HCT116 (cell line): ENCODE measurements at regions not wholly inside any gene's neighbourhood (a gene's known extent, or its start where the extent isn't known, plus 50 kb on each side); places are given as distances from the start of the nearest gene placed in this dataset.

Experiments used
- ATAC-seq: fragments of 200-7000 bp; cut with Tn5 transposase; 2 replicates; pipeline ENCODE4 v1.9.1; 2020; ENCODE audit warnings: mild to moderate bottlenecking, moderate library complexity
- BruUV-seq: library from RNA; stranded (reverse); fragments of 400-500 nt; replicated peaks from 2 replicates; lab custom pipeline; 2021; lab: Mats Ljungman, UMichigan
- CTCF ChIA-PET: fragments of 300-600 bp; sonication (Branson Sonifier 250); formaldehyde crosslinking; loops from one replicate; lab custom pipeline; 2021; ENCODE audit warnings: antibody characterized with exemption; lab: Charles Lee
- POLR2A ChIA-PET: fragments of 300-600, 350-600 bp; sonication (Branson Sonifier 250); formaldehyde crosslinking; loops from one replicate; lab custom pipeline; 2021; ENCODE audit warnings: antibody characterized with exemption; lab: Charles Lee
- RAD21 ChIA-PET, 2 experiments: fragments of 300-600 bp; sonication (Branson Sonifier 250); formaldehyde crosslinking; loops; one replicate each; lab custom pipeline; 2023; ENCODE audit warnings: low total read pairs in 2 of 2; ENCODE audit not compliant: uncharacterized antibody in 2 of 2, unreplicated experiment in 2 of 2, low non-redundant PET in 1 of 2; lab: Charles Lee
- DNase-seq: peaks from one replicate; pipeline ENCODE4 v3.0.0-alpha.2; 2010; ENCODE audit warnings: low read depth, low spot score
- H2AFZ ChIP-seq: fragments of 200-600 bp; shearing (Covaris generic), sonication (generic); 2 replicates; pipeline ENCODE4 v1.6.1; 2017; ENCODE audit warnings: low read depth, mixed run types, mixed read lengths, antibody characterized with exemption, low read length; ENCODE audit not compliant: poor library complexity, severe bottlenecking
- H3K27ac ChIP-seq: 2 replicates; pipeline ENCODE4 v1.5.1; 2012; ENCODE audit warnings: low read depth, low read length
- H3K27me3 ChIP-seq: fragments of 200-600 bp; sonication (generic); 2 replicates; pipeline ENCODE4 v1.6.1; 2016; ENCODE audit warnings: mixed run types, low read length, mixed read lengths; ENCODE audit not compliant: insufficient read depth
- H3K36me3 ChIP-seq, 2 experiments: fragments of 200-500 bp in 1 of 2; fragments of 200-600 bp in 1 of 2; sonication (Bioruptor generic) in 1 of 2; sonication (generic) in 1 of 2; 2 replicates each; pipeline versions ENCODE4 v1.5.1 to v1.6.1; 2014 to 2016; ENCODE audit warnings: low read length in 2 of 2, inconsistent platforms in 1 of 2, mixed read lengths in 1 of 2, mixed run types in 1 of 2; ENCODE audit not compliant: insufficient read depth in 2 of 2, control insufficient read depth in 1 of 2
- H3K4me1 ChIP-seq, 2 experiments: fragments of 200-600 bp in 1 of 2; sonication (generic) in 1 of 2; 2 replicates each; pipeline versions ENCODE4 v1.5.1 to v1.6.1; 2012 to 2017; ENCODE audit warnings: low read length in 2 of 2, inconsistent platforms in 1 of 2, mild to moderate bottlenecking in 1 of 2, mixed read lengths in 1 of 2, mixed run types in 1 of 2, moderate library complexity in 1 of 2; ENCODE audit not compliant: insufficient read depth in 2 of 2, control insufficient read depth in 1 of 2
- H3K4me2 ChIP-seq: fragments of 200-600 bp; sonication (generic); 2 replicates; pipeline ENCODE4 v1.6.1; 2017; ENCODE audit warnings: mixed run types, low read length, mixed read lengths
- H3K4me3 ChIP-seq, 2 experiments: fragments of 200-600 bp in 1 of 2; sonication (generic) in 1 of 2; replicated peaks in 1 of 2; 2 replicates each; pipeline ENCODE4 v1.5.1; 2011 to 2016; ENCODE audit warnings: low read length in 2 of 2, control low read depth in 1 of 2, low read depth in 1 of 2, mild to moderate bottlenecking in 1 of 2, mixed read lengths in 1 of 2, mixed run types in 1 of 2
- H3K79me2 ChIP-seq: fragments of 200-600 bp; sonication (generic); 2 replicates; pipeline ENCODE4 v1.6.1; 2017; ENCODE audit warnings: mild to moderate bottlenecking, mixed run types, low read length, moderate library complexity, mixed read lengths; ENCODE audit not compliant: insufficient read depth
- H3K9ac ChIP-seq: fragments of 200-600 bp; sonication (generic); 2 replicates; pipeline ENCODE4 v1.6.1; 2016; ENCODE audit warnings: low read length, mixed read lengths
- H3K9me2 ChIP-seq: fragments of 200-600 bp; sonication (generic), shearing (Covaris generic); 2 replicates; pipeline ENCODE4 v1.6.1; 2017; ENCODE audit warnings: mixed run types, mild to moderate bottlenecking, moderate library complexity; ENCODE audit not compliant: insufficient read depth
- H3K9me3 ChIP-seq, 2 experiments: fragments of 200-500 bp in 1 of 2; fragments of 200-600 bp in 1 of 2; sonication (Bioruptor generic) in 1 of 2; sonication (generic) in 1 of 2; 2 replicates each; pipeline ENCODE4 v1.6.1; 2014 to 2017; ENCODE audit warnings: low read length in 2 of 2, mixed read lengths in 2 of 2, inconsistent platforms in 1 of 2, low read depth in 1 of 2, mild to moderate bottlenecking in 1 of 2, mixed run types in 1 of 2, moderate library complexity in 1 of 2; ENCODE audit not compliant: control insufficient read depth in 1 of 2, insufficient read depth in 1 of 2
- H4K20me1 ChIP-seq: fragments of 200-600 bp; sonication (generic), shearing (Covaris generic); 2 replicates; pipeline ENCODE4 v1.6.1; 2017; ENCODE audit warnings: mixed run types, mild to moderate bottlenecking, moderate library complexity; ENCODE audit not compliant: insufficient read depth
- EZH2 ChIP-seq: fragments of 200-600 bp; sonication (generic); IDR thresholded peaks from 2 replicates; pipeline ENCODE4 v1.6.1; 2017; ENCODE audit warnings: antibody characterized with exemption, mixed run types
- FOSL1 ChIP-seq: IDR thresholded peaks from 2 replicates; pipeline ENCODE4 v1.6.1; 2012; ENCODE audit warnings: low read depth
- POLR2A ChIP-seq: IDR thresholded peaks from 2 replicates; pipeline ENCODE4 v1.7.0; 2011; ENCODE audit warnings: borderline replicate concordance; ENCODE audit not compliant: insufficient read depth, insufficient read length; ENCODE audit errors: extremely low read depth
- RAD21 ChIP-seq: IDR thresholded peaks from 2 replicates; pipeline ENCODE4 v1.6.1; 2012; ENCODE audit warnings: low read depth, mild to moderate bottlenecking
- SIN3A ChIP-seq: IDR thresholded peaks from 2 replicates; pipeline ENCODE4 v1.6.1; 2012; ENCODE audit warnings: low read depth
- SP1 ChIP-seq: IDR thresholded peaks from 2 replicates; pipeline ENCODE4 v1.6.1; 2012; ENCODE audit warnings: low read depth
- SRF ChIP-seq: IDR thresholded peaks from 2 replicates; pipeline ENCODE4 v1.6.1; 2012; ENCODE audit warnings: low read depth
- YY1 ChIP-seq: IDR thresholded peaks from 2 replicates; pipeline ENCODE4 v1.6.1; 2011; ENCODE audit warnings: low read length, low read depth, moderate library complexity, mild to moderate bottlenecking; ENCODE audit not compliant: insufficient replicate concordance; ENCODE audit errors: extremely low read depth
- intact Hi-C: fragments of 100-400 bp; cut with micrococcal nuclease; formaldehyde crosslinking; loops from 2 replicates; pipeline ENCODE4 v1.10.0; 2022
- TF ChIP-seq, protein P1 (sequence below): IDR thresholded peaks from 2 replicates; pipeline ENCODE4 v1.6.1; 2012
- TF ChIP-seq, protein P2 (sequence below): IDR thresholded peaks from 2 replicates; pipeline ENCODE4 v1.6.1; 2012; ENCODE audit warnings: low read depth

DNA sequence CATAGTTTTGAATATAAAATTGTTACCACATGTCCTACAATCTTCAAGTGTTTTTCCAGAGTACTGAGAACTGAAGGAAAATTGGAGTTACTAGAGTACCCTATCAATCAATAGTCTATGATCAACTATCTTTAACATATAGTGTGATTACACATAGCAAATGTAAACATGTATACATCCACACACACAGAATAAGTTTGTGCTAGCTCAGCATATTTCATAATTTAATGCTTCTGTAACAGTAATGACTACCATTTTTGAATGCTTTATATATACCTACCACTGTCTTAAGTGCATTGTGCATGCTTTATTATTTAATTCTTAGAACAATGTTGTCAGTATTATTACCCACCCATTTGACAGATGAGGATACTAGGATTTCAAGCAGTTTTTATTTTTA is 523.9 kb downstream of the HAO1 start:
- Histone ChIP-seq H3K4me1 (no peaks in the 10 kb centered on the region), H3K9ac (no peak overlapping the region), H3K9me3 (peaks cover 0 to 22% of the 10 kb centered on the region in 2 experiments; a peak in 3 of 4 replicates), H3K36me3 (no peaks in the 10 kb centered on the region), H3K4me2 (no peak overlapping the region), H3K27me3 (no peaks in the 10 kb centered on the region), H4K20me1 (no peaks in the 10 kb centered on the region), H3K79me2 (no peaks in the 10 kb centered on the region), H3K9me2 (no peaks in the 10 kb centered on the region), H3K4me3 (no peak overlapping the region), H2AFZ (no peak overlapping the region), H3K27ac (no peak overlapping the region)
- no TSS peak for BruUV-seq
- TF ChIP-seq YY1 (no peak), EZH2 (no peak), FOSL1 (no peak), SIN3A (no peak), SP1 (no peak), RAD21 (no peak), POLR2A (no peak), SRF (no peak)
- TF ChIP-seq, protein P1, sequence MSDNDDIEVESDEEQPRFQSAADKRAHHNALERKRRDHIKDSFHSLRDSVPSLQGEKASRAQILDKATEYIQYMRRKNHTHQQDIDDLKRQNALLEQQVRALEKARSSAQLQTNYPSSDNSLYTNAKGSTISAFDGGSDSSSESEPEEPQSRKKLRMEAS = no peak
- TF ChIP-seq, protein P2, sequence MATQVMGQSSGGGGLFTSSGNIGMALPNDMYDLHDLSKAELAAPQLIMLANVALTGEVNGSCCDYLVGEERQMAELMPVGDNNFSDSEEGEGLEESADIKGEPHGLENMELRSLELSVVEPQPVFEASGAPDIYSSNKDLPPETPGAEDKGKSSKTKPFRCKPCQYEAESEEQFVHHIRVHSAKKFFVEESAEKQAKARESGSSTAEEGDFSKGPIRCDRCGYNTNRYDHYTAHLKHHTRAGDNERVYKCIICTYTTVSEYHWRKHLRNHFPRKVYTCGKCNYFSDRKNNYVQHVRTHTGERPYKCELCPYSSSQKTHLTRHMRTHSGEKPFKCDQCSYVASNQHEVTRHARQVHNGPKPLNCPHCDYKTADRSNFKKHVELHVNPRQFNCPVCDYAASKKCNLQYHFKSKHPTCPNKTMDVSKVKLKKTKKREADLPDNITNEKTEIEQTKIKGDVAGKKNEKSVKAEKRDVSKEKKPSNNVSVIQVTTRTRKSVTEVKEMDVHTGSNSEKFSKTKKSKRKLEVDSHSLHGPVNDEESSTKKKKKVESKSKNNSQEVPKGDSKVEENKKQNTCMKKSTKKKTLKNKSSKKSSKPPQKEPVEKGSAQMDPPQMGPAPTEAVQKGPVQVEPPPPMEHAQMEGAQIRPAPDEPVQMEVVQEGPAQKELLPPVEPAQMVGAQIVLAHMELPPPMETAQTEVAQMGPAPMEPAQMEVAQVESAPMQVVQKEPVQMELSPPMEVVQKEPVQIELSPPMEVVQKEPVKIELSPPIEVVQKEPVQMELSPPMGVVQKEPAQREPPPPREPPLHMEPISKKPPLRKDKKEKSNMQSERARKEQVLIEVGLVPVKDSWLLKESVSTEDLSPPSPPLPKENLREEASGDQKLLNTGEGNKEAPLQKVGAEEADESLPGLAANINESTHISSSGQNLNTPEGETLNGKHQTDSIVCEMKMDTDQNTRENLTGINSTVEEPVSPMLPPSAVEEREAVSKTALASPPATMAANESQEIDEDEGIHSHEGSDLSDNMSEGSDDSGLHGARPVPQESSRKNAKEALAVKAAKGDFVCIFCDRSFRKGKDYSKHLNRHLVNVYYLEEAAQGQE = no peak
- no peak for DNase-seq
- ChIA-PET CTCF (no interaction called here), RAD21 (no interaction called here), POLR2A (no interaction called here)
- intact Hi-C loops = no loop called here
- no peak for ATAC-seq
